ENCODE measurements at regions not wholly inside any gene's neighbourhood (a gene's known extent, or its start where the extent isn't known, plus 50 kb on each side); places are given as distances from the start of the nearest gene placed in this dataset.

- TF ChIP-seq ATF3 (IDR thresholded peaks at IDR 0.05; ENCODE audit: insufficient read depth, low read depth, low read length) (no peak), CBX5 (IDR thresholded peaks at IDR 0.05; ENCODE audit: low read depth, low read length) (no peak), HDAC6 (IDR thresholded peaks at IDR 0.05; ENCODE audit: low read depth, low read length) (no peak), JUN (IDR thresholded peaks at IDR 0.05; ENCODE audit: low read depth, low read length) (no peak), PHF8 (conservative IDR thresholded peaks at IDR 0.05; ENCODE audit: low read depth, low read length) (no peak)
Measured at GRCh38 chr13:109900741-109901140, 114.4 kb upstream of the IRS2 start (continued).

Measured in H1 (cell line).